Calu3 (cell line): ENCODE measurements at regions not wholly inside any gene's neighbourhood (a gene's known extent, or its start where the extent isn't known, plus 50 kb on each side); places are given as distances from the start of the nearest gene placed in this dataset.
"Not testable (repeated sequence)": the region's sequence is repeated elsewhere in the genome, so short reads cannot be mapped to it uniquely, and the experiment has no call there.

Source experiments
- BruUV-seq: library from RNA; stranded (reverse); fragments of 400-500 nt; replicated peaks from 2 replicates; lab custom pipeline; 2021; lab: Mats Ljungman, UMichigan
- CTCF ChIA-PET: fragments of 300-600 bp; sonication (Branson Sonifier 250); formaldehyde crosslinking; loops from one replicate; lab custom pipeline; 2022; ENCODE audit warnings: antibody characterized with exemption; lab: Charles Lee
- DNase-seq: peaks from one replicate; pipeline ENCODE4 v3.0.0; 2022
- H3K27ac Mint-ChIP-seq: one replicate; pipeline ENCODE4 v1.8.0; 2022; ENCODE audit warnings: mixed read lengths; ENCODE audit not compliant: unreplicated experiment
- H3K27me3 Mint-ChIP-seq: one replicate; pipeline ENCODE4 v1.8.0; 2022; ENCODE audit warnings: mixed read lengths; ENCODE audit not compliant: unreplicated experiment
- H3K36me3 Mint-ChIP-seq: one replicate; pipeline ENCODE4 v1.8.0; 2022; ENCODE audit warnings: mild to moderate bottlenecking, moderate library complexity, mixed read lengths; ENCODE audit not compliant: insufficient read depth, unreplicated experiment
- H3K4me1 Mint-ChIP-seq: one replicate; pipeline ENCODE4 v1.8.0; 2022; ENCODE audit warnings: mild to moderate bottlenecking, low read depth, mixed read lengths; ENCODE audit not compliant: unreplicated experiment
- H3K4me3 Mint-ChIP-seq: one replicate; pipeline ENCODE4 v1.8.0; 2022; ENCODE audit warnings: mild to moderate bottlenecking, low read depth, moderate library complexity, mixed read lengths; ENCODE audit not compliant: unreplicated experiment
- H3K9me3 Mint-ChIP-seq: one replicate; pipeline ENCODE4 v1.8.0; 2022; ENCODE audit warnings: low read depth, mixed read lengths; ENCODE audit not compliant: unreplicated experiment
- intact Hi-C: fragments of 100-400 bp; cut with micrococcal nuclease; formaldehyde crosslinking; loops from one replicate; pipeline ENCODE4 v1.10.0; 2022; ENCODE audit not compliant: unreplicated experiment

DNA sequence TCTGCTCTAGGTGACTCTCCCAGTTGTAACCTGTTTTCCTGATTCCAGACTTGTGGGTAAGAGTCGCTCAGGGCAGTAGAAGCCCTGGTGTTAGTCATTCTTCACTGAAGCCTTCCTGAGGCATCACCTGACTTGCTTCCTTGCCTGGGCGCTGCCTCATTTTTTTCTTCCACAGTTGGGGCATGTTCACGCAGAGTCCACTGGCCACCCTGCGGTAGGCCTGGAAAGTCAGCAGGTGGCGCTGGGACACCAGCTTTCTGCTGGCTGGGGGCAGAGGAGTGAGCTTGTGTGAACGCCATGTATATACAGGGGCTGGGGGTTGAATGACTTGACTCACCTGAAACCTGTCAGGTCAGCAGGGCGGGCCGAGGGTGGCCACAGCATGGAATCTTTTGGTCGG is 189.3 kb upstream of the TP53TG3 start:
- H3K4me3 Mint-ChIP-seq, H3K27ac Mint-ChIP-seq, H3K27me3 Mint-ChIP-seq, H3K9me3 Mint-ChIP-seq, H3K36me3 Mint-ChIP-seq, intact Hi-C loops, H3K4me1 Mint-ChIP-seq, BruUV-seq, CTCF ChIA-PET, DNase-seq: not testable (repeated sequence)

DNA sequence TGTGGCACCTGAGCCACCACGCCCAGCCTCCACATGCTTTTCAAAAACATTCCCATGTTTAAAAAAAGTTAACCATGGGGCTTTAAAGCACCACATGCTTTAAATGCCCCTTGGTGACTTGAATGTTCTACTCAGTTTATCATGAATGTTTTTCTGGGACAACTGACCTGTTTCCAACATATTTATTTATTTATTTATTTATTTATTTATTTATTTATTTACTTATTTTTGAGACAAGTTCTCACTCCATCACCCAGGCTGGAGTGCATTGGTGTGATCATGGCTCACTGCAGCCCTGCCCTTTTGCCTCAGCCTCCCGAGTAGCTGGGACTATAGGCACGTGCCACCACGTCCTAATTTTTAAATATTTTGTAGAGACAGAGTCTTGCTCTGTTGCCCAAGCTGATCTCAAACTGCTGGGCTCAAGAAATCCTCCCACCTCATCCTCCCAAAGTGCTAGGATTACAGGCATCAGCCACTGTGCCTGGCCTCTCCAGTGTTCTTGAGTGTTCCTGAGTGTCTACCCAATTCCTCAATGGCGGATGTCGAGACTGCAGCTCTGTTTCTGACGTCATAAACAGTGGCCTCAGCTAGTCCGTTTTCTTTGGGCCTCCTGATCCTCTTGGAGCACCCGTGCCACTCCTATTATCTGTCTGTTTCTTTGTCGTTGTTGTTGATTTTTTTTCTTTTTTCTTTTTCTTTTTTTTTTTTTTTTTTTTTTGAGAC is 185.7 kb upstream of the TP53TG3 start:
- DNase-seq, H3K4me1 Mint-ChIP-seq, H3K27ac Mint-ChIP-seq, BruUV-seq, intact Hi-C loops, H3K36me3 Mint-ChIP-seq, H3K9me3 Mint-ChIP-seq, CTCF ChIA-PET, H3K4me3 Mint-ChIP-seq, H3K27me3 Mint-ChIP-seq: not testable (repeated sequence)

- CTCF ChIA-PET, H3K9me3 Mint-ChIP-seq, BruUV-seq, H3K36me3 Mint-ChIP-seq, H3K27me3 Mint-ChIP-seq, H3K4me1 Mint-ChIP-seq, intact Hi-C loops, DNase-seq, H3K27ac Mint-ChIP-seq, H3K4me3 Mint-ChIP-seq: not testable (repeated sequence)
Measured at GRCh38 chr16:32847379-32847778, 171.4 kb upstream of the TP53TG3 start.

DNA sequence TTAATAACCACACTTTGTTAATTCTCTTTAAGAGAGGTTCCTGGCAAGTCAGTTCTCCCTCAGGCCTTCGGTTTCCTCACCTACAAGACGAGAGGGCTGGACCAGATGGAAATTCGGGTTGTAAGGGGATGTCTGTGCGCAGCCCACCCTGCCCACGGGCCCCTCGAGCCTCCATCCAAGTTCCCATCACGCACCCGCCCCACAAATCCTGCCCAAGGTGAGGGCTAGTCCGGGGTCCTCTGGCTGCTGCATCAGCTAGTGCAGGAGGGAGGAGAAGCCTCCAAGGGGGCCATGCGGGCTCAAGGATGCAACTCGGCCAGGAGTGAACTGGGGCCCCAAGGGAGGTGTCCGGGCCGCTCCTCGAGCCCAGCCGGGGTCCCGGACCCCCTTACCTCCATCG is 169.6 kb upstream of the TP53TG3 start:
- H3K27me3 Mint-ChIP-seq, H3K36me3 Mint-ChIP-seq, H3K4me3 Mint-ChIP-seq, BruUV-seq, intact Hi-C loops, CTCF ChIA-PET, H3K27ac Mint-ChIP-seq, DNase-seq, H3K9me3 Mint-ChIP-seq, H3K4me1 Mint-ChIP-seq: not testable (repeated sequence)

GRCh38 chr16:32842844-32843243 is 166.9 kb upstream of the TP53TG3 start:
- H3K9me3 Mint-ChIP-seq, BruUV-seq, CTCF ChIA-PET: not testable (repeated sequence)

GRCh38 chr16:32807280-32807679 is 131.3 kb upstream of the TP53TG3 start:
- H3K9me3 Mint-ChIP-seq, H3K4me1 Mint-ChIP-seq, CTCF ChIA-PET, DNase-seq, BruUV-seq, H3K27me3 Mint-ChIP-seq, H3K36me3 Mint-ChIP-seq, intact Hi-C loops, H3K4me3 Mint-ChIP-seq, H3K27ac Mint-ChIP-seq: not testable (repeated sequence)

More at GRCh38 chr16:32842844-32843243, 166.9 kb upstream of the TP53TG3 start:
- peak overlapping the region; percentile 12 for H3K27ac Mint-ChIP-seq
- H3K27me3 Mint-ChIP-seq, H3K36me3 Mint-ChIP-seq, DNase-seq, H3K4me3 Mint-ChIP-seq, intact Hi-C loops, H3K4me1 Mint-ChIP-seq: not testable (repeated sequence)

- H3K27ac Mint-ChIP-seq, intact Hi-C loops, H3K4me1 Mint-ChIP-seq, H3K4me3 Mint-ChIP-seq, H3K36me3 Mint-ChIP-seq, DNase-seq, BruUV-seq, H3K27me3 Mint-ChIP-seq, CTCF ChIA-PET, H3K9me3 Mint-ChIP-seq: not testable (repeated sequence)
Measured at GRCh38 chr16:32805639-32806038, 129.7 kb upstream of the TP53TG3 start.
